ENCODE measurements at regions not wholly inside any gene's neighbourhood (a gene's known extent, or its start where the extent isn't known, plus 50 kb on each side); places are given as distances from the start of the nearest gene placed in this dataset.

GRCh38 chr2:76314271-76315020, 603.7 kb upstream of the GCFC2 start:
- no peak for DNase-seq

- no peak for DNase-seq
Observed at GRCh38 chr2:76312236-76312635, 601.5 kb upstream of the GCFC2 start.

- DNase-seq = no peak
Observed at GRCh38 chr2:76311728-76312127, 601.0 kb upstream of the GCFC2 start.

DNA sequence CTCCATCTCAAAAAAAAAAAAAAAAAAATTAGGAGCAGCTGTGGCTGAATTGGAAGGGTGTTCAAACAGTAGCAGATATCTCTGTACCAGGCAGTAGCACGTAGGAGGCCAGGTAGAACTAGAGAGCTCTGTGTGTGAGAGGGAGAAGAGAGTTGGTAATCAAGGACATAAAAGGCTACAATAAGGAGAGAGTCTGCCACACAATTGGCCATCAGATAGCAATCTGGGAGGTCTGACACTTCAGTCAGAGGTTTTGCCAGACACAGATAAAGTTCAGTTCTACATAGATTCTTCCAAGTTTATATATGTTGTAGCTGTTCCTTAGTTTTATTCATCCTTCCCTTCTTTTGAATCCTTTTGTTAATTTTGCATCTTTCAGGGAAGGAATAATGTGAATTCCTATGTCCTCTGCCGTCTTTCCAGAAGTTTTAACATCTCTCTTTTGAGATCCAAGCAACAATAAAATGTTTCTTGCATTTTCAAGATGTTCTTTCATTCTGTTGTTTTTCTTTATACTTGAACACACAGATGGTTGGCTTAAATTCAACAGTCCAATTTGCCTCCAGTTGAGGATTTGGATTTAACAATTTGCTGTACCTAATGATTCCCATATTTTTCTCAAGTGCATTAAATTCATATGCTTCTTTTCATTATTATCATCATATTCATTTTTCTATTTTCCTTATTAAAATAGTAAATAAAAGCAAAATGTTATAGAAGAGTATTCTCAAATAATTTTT, 600.3 kb upstream of the GCFC2 start:
- DNase-seq = no peak

- DNase-seq = no peak
Observed at GRCh38 chr2:76307495-76307894, 596.8 kb upstream of the GCFC2 start.

DNA sequence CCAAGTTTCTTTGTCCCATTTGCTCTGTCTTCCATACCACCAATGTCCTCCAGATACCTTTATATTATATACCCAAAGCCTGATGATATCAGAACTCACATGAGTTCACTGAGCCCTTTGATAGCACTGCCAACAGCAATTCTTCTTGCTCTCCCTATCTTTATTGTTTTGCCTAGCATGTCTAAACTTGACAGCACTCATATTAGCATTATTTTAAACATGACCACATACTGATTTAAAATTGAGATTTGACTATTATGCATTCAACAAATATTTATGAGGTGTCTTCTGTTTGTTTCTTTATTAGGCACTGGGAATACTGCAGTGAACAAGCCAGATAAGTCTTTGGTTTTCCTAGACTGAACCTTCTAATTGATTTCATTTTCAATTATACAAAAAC, 587.3 kb upstream of the GCFC2 start:
- DNase-seq = no peak

DNA sequence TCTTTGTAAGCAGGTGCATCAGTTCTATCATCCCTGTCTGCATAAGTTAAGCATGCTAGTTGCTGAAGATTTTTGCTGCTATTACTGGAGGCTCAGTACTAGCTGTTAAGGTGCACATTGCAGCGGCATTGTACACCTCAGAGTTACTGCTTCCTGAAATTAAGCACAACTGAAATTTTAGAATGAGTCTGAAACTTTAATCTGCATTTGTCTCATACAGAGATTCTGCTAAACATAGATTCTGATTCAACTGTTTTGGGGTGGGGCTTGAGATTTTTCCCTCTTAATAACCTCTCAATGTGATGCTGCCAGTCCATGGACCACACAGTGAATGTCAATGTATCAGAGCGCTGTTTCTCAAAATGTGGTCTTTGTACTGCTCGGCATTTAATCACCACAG, 585.7 kb upstream of the GCFC2 start:
- no peak for DNase-seq

DNA sequence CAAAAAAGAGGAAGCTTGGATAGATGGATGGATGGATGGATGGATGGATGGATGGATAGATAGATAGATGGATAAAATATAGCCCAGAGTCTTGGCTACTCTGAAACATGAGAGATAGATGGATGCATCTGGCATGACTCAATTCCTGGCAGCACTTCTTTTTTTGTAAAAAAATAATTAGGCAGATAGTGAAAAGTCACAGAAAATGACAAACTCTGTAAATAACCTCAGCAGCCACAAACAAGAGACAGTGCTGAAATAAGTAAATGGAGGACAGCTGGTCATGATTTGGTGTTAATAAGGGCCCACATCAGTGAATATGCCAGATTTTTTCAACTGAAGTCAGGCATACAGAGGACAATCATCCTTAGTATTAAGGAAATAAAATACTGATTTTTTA, 585.0 kb upstream of the GCFC2 start:
- DNase-seq = no peak

DNA sequence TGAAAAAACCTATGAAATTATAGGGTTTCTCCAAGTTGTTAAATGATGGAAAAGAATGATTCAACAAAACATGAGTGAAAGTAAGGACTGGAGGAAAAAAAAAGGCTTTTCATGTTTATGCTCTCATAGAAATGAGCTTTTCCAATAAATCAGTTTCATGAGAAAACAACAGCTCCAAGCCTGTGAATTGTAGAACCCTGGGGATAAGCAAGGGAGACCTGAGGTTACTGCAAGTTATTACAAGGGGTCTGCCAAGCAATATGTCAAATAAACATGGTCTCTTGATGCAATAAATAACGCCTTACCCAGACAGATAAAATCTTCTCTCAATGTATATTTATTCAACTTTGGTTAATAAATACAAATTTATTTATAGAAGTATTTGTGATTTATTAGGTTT, 577.9 kb upstream of the GCFC2 start:
- no peak for DNase-seq

DNA sequence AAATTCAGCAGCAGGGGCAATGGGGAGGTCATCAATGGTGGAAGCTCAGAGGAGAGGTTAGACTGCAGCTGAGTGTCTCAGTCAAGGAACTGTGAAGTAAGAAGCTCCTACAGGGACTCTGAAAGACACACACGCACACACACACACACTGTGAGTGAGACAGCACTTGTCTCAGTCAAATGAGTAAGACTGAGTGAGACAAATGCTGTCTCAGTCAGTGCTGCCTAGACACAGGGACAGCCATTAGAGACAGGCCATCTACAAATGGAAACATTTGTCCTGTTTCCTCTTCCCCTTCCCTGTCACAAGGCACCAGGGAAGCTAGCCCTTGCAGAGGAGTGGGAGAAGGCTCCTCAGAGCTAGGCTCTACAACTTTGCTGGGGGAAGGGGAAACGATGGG, 577.4 kb upstream of the GCFC2 start:
- DNase-seq = no peak

- no peak for DNase-seq
Observed at GRCh38 chr2:76283350-76283749, 572.6 kb upstream of the GCFC2 start.

GRCh38 chr2:76281156-76281841, 570.6 kb upstream of the GCFC2 start:
- no peak for DNase-seq

DNA sequence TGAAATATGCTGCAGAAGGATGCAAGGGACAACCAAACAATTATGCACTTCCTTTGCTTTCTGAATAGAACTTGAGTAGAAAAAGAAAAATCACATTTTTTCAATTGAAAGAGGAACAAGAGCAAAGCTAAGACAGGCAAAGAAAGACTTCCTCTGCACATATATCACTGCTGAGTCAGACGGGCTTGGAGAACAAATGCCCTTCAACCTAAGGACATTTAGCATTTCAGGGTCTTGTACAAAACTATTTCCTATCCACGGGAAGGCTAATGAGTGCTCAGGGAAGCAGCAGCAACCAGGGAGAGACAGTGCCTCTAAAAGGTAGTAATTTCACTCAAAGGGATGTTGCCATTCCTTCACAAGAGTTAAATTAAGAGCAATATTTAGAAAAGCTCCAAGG, 570.0 kb upstream of the GCFC2 start:
- no peak for DNase-seq

GRCh38 chr2:76279142-76279541, 568.4 kb upstream of the GCFC2 start:
- DNase-seq = no peak

DNA sequence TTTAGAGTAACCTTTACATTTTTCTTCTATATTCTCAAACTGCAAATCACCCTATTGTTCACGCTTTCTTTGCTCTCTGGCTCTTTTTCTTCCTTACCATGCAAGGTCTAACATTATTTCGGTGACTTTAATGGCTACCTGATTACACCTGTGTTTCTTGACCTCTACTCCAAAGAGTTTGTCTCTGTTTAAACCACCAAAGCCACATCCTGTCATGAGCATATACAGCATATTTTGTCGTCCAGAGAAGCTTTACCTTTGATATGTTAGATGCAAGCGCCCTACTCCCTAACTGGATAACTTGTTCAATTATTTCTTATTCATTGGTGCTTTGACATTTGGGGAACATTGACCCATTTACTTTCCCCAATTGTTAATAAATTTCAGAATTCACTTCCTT, 565.1 kb upstream of the GCFC2 start:
- DNase-seq = no peak

- no peak for DNase-seq
Observed at GRCh38 chr2:76274676-76275075, 564.0 kb upstream of the GCFC2 start.

DNA sequence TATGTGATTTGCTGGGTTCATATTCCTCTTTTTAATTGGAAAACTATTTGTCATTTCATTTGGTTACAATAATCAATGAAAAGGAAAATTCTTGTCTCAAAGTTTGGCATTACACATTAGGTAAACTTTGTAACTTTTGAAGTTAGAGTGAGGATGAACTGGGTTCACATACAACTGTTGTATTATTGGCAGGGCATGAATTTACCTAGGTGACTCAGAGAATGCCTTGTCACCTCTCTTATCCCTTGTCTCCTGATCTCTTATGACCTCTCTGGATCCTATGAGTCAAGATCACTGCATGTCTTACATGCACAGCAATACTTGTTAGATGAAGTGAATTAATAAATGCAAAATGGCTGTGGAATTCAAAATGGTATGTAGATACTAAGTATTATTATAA, 563.4 kb upstream of the GCFC2 start:
- DNase-seq = no peak

DNA sequence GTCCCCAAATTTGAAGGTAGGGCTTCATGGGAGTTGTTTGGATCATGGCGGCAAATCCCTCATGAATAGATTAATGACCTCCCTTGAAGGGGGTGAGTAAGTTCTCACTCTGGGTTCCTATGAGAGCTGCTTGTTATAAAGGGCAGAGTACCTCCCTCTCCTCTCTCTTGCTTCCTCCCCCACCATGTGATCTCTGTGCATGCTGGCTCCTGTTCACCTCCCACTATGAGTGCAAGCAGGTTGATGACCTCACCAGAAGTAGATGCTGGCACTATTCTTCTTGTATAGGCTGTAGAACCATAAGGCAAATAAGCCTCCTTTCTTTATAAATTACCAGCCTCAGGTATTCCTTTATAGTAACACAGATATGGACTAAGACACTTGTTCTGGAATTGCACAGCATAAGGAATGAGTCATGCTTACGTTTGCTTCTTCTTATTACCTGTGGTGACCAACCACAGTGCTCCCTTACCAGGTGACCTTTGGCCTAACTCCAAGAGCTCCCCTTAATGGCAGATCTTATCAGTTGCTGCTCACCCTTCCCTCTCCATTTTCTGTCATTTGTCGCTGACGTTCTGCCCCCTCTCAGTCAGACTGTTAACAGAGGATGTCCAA, 559.5 kb upstream of the GCFC2 start:
- DNase-seq = no peak

DNA sequence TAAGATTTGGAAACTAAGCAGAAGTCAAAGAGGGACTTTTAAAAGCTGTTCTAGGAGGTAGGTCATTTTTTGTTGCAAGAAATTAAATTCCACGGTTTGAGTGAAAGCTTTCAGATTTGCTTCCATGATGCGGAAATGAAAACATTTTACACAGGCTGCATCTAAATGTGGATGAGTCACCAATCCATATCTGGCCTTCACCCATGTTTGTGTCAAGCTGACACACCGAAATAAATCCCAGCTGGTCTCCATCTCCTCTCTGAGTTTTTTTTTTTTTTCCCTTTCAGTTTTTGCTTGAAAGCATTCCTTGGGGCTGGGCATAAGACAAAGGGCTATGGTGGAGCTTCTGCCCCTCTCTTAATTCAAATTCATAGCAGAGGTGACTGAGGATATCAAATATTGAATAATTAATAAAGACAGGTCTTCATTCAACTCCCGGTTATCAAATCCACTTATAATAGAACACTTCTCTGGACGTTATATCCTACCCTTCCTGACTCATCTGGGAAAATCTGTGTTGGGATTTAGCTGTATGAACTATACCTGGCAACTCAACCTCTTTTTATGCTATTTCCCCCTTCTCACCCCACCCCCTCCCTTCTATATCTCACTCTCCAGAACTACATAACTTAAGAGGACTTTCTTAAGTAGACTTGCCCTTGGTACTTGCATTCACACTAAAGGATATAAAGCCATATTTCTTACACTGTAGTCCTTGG, 558.3 kb upstream of the GCFC2 start:
- no peak for DNase-seq

- DNase-seq = no peak
Observed at GRCh38 chr2:76268484-76268883, 557.8 kb upstream of the GCFC2 start.

DNA sequence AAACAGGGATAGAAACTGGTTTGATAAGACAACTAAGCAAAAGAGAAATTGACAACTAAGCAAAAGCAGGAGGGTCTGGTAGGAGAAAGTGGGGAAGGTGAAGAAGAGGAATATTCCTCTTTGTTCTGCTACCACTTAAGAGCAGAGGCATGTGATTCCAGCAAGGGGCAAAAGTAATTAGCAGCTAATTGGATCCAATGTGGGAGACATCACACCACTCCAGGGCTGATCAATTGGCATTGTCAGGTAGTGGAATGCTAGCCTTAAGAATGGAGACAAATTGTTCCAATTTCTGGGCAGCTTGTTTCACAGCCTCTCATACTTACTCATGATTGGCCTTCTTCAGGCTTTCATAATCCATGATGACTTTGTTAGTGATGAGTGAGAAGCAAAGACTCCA, 547.1 kb upstream of the GCFC2 start:
- DNase-seq = no peak

DNA sequence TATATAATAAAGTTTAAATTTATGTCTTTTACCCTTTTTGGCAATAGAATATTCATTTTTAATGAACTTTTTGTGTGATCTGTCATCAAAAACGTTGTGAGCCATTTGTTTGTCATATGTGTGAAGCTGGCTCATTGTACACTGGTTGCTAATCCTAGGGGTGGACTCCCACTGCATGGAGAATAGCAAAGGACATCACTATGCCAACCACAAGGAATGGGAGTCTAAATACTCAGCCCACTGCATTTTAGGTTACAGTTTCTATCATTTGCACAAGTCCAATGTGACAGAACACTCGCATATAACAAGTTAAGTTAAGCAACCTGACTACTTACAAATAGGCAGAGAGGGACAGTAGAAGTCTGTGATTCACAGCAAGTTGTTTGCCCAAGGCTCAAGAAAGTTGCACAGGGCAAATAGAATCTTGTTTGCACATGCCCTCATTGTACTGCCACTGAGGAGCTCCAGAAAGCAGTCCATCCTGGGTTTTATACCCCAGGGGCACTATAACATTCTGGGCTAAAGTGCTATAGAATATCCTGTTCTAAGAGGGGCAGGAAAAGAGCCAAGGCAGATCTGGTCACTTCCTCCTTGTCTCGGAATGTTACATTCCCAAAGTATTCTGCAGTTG, 545.9 kb upstream of the GCFC2 start:
- DNase-seq = no peak

- DNase-seq = no peak
Observed at GRCh38 chr2:76252704-76253103, 542.0 kb upstream of the GCFC2 start.
